Spleen (tissue), 7 donors: ENCODE measurements at regions not wholly inside any gene's neighbourhood (a gene's known extent, or its start where the extent isn't known, plus 50 kb on each side); places are given as distances from the start of the nearest gene placed in this dataset.

Experiments used
- POLR2A ChIP-seq, 3 donors: fragments of 450-650 bp; IDR thresholded peaks; one replicate each; pipeline ENCODE4 v1.5.1; 2017; ENCODE audit warnings: antibody characterized with exemption in 3 of 3, mild to moderate bottlenecking in 1 of 3
- POLR2AphosphoS5 ChIP-seq, 3 donors: sonication (generic); formaldehyde crosslinking; IDR thresholded peaks; one replicate each; pipeline ENCODE4 v1.5.1; 2017; ENCODE audit warnings: antibody characterized with exemption in 3 of 3
- TF ChIP-seq, protein P1 (sequence below), 11 experiments: fragments of 200-600 bp in 7 of 11; fragments of 450-650 bp in 4 of 11; sonication (generic) in 4 of 11; IDR thresholded peaks in 8 of 11; conservative IDR thresholded peaks in 3 of 11; 1 replicate in 7 of 11; 2 replicates in 4 of 11; pipeline versions ENCODE4 v1.4.0 to v1.8.0; 2016 to 2021; ENCODE audit warnings: antibody characterized with exemption in 11 of 11, inconsistent platforms in 4 of 11, mild to moderate bottlenecking in 1 of 11
- donor health status: DM: no; HTN: no; CAD: no; lungs with moderate emphysema.
- donor health status: DM: no; HTN: no; CAD: no.
- donor health status: DM: no; HTN: no; CAD: no.

- TF ChIP-seq, protein P1, sequence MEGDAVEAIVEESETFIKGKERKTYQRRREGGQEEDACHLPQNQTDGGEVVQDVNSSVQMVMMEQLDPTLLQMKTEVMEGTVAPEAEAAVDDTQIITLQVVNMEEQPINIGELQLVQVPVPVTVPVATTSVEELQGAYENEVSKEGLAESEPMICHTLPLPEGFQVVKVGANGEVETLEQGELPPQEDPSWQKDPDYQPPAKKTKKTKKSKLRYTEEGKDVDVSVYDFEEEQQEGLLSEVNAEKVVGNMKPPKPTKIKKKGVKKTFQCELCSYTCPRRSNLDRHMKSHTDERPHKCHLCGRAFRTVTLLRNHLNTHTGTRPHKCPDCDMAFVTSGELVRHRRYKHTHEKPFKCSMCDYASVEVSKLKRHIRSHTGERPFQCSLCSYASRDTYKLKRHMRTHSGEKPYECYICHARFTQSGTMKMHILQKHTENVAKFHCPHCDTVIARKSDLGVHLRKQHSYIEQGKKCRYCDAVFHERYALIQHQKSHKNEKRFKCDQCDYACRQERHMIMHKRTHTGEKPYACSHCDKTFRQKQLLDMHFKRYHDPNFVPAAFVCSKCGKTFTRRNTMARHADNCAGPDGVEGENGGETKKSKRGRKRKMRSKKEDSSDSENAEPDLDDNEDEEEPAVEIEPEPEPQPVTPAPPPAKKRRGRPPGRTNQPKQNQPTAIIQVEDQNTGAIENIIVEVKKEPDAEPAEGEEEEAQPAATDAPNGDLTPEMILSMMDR (IDR thresholded peaks at IDR 0.05 in 8 of 11, conservative IDR thresholded peaks at IDR 0.05 in 3 of 11), result no peak
- TF ChIP-seq POLR2AphosphoS5 (IDR thresholded peaks at IDR 0.05) (no peak), POLR2A (IDR thresholded peaks at IDR 0.05) (no peak)
These were observed 241.3 kb downstream of the EMX2 start for GRCh38 chr10:117783698-117784395.
